Left hindlimb (tissue), 1 donor: ENCODE measurements at regions not wholly inside any gene's neighbourhood (a gene's known extent, or its start where the extent isn't known, plus 50 kb on each side); places are given as distances from the start of the nearest gene placed in this dataset.

Experiments
- DNase-seq: peaks from one replicate; pipeline ENCODE4 v3.0.0-alpha.2; 2018

GRCh38 chr3:177306252-177306651 lies 109.0 kb upstream of the TBL1XR1 start:
- no peak for DNase-seq

- no peak for DNase-seq
These were observed 110.1 kb upstream of the TBL1XR1 start for GRCh38 chr3:177307391-177307790.

GRCh38 chr3:177307826-177308225 lies 110.5 kb upstream of the TBL1XR1 start:
- no peak for DNase-seq

- no peak for DNase-seq
These were observed 111.0 kb upstream of the TBL1XR1 start for GRCh38 chr3:177308286-177308685.

- no peak for DNase-seq
These were observed 111.6 kb upstream of the TBL1XR1 start for GRCh38 chr3:177308911-177309310.

- DNase-seq, result no peak
These were observed 115.2 kb upstream of the TBL1XR1 start for GRCh38 chr3:177312491-177312890.

GRCh38 chr3:177314897-177315296 lies 117.6 kb upstream of the TBL1XR1 start:
- no peak for DNase-seq

GRCh38 chr3:177317247-177317646 lies 120.0 kb upstream of the TBL1XR1 start:
- DNase-seq, result no peak

- no peak for DNase-seq
These were observed 121.3 kb upstream of the TBL1XR1 start for GRCh38 chr3:177318559-177318958.

GRCh38 chr3:177320765-177321247 lies 123.5 kb upstream of the TBL1XR1 start:
- DNase-seq, result no peak

- DNase-seq, result no peak
These were observed 124.5 kb upstream of the TBL1XR1 start for GRCh38 chr3:177321819-177322218.

GRCh38 chr3:177322881-177323280 lies 125.6 kb upstream of the TBL1XR1 start:
- no peak for DNase-seq

GRCh38 chr3:177329854-177330253 lies 132.6 kb upstream of the TBL1XR1 start:
- DNase-seq, result no peak

- no peak for DNase-seq
These were observed 133.5 kb upstream of the TBL1XR1 start for GRCh38 chr3:177330779-177331178.

- no peak for DNase-seq
These were observed 134.0 kb upstream of the TBL1XR1 start for GRCh38 chr3:177331203-177331835.

GRCh38 chr3:177332955-177333354 lies 135.7 kb upstream of the TBL1XR1 start:
- DNase-seq, result no peak

- DNase-seq, result no peak
These were observed 136.5 kb upstream of the TBL1XR1 start for GRCh38 chr3:177333533-177334520.

- no peak for DNase-seq
These were observed 137.5 kb upstream of the TBL1XR1 start for GRCh38 chr3:177334803-177335202.

GRCh38 chr3:177335728-177336127 lies 138.4 kb upstream of the TBL1XR1 start:
- DNase-seq, result no peak

- DNase-seq, result no peak
These were observed 139.7 kb upstream of the TBL1XR1 start for GRCh38 chr3:177336873-177337450.

- DNase-seq, result no peak
These were observed 140.5 kb upstream of the TBL1XR1 start for GRCh38 chr3:177337541-177338331.

- no peak for DNase-seq
These were observed 141.5 kb upstream of the TBL1XR1 start for GRCh38 chr3:177338697-177339219.
